Endothelial cell of umbilical vein (primary cell): ENCODE measurements at regions not wholly inside any gene's neighbourhood (a gene's known extent, or its start where the extent isn't known, plus 50 kb on each side); places are given as distances from the start of the nearest gene placed in this dataset.

Experiments
- EZH2 ChIP-seq: IDR thresholded peaks from 2 replicates; pipeline ENCODE4 v1.6.1; 2012; ENCODE audit warnings: borderline replicate concordance, low read depth, mild to moderate bottlenecking, moderate library complexity, low read length, inconsistent platforms; ENCODE audit not compliant: severe bottlenecking
- FOS ChIP-seq: IDR thresholded peaks from 2 replicates; pipeline ENCODE4 v1.6.1; 2011; ENCODE audit warnings: mild to moderate bottlenecking, low read length, moderate library complexity, borderline replicate concordance; ENCODE audit not compliant: insufficient read depth
- MAX ChIP-seq: IDR thresholded peaks from 2 replicates; pipeline ENCODE4 v1.6.1; 2011; ENCODE audit not compliant: insufficient read depth, insufficient read length
- POLR2A ChIP-seq: IDR thresholded peaks from 2 replicates; pipeline ENCODE4 v1.6.1; 2012; ENCODE audit warnings: low read depth, mild to moderate bottlenecking, control low read depth, low read length
- POLR2AphosphoS5 ChIP-seq: IDR thresholded peaks from 2 replicates; pipeline ENCODE4 v1.6.1; 2012; ENCODE audit warnings: low read depth, mild to moderate bottlenecking, control low read depth, low read length, moderate library complexity; ENCODE audit not compliant: insufficient read depth
- TF ChIP-seq, protein P1 (sequence below), 2 donors: IDR thresholded peaks; 1 replicate in 1 of 2; 2 replicates in 1 of 2; pipeline ENCODE4 v1.5.1; 2011; ENCODE audit warnings: low read length in 2 of 2, mild to moderate bottlenecking in 2 of 2, moderate library complexity in 2 of 2, control low read depth in 1 of 2, inconsistent platforms in 1 of 2, low read depth in 1 of 2; ENCODE audit not compliant: insufficient read depth in 1 of 2; ENCODE audit errors: extremely low read depth in 1 of 2

GRCh38 chr2:146193619-146194018 lies 1651.2 kb upstream of the ACVR2A start:
- TF ChIP-seq MAX (no peak), POLR2AphosphoS5 (no peak), FOS (no peak), POLR2A (no peak), EZH2 (no peak)
- TF ChIP-seq, protein P1, sequence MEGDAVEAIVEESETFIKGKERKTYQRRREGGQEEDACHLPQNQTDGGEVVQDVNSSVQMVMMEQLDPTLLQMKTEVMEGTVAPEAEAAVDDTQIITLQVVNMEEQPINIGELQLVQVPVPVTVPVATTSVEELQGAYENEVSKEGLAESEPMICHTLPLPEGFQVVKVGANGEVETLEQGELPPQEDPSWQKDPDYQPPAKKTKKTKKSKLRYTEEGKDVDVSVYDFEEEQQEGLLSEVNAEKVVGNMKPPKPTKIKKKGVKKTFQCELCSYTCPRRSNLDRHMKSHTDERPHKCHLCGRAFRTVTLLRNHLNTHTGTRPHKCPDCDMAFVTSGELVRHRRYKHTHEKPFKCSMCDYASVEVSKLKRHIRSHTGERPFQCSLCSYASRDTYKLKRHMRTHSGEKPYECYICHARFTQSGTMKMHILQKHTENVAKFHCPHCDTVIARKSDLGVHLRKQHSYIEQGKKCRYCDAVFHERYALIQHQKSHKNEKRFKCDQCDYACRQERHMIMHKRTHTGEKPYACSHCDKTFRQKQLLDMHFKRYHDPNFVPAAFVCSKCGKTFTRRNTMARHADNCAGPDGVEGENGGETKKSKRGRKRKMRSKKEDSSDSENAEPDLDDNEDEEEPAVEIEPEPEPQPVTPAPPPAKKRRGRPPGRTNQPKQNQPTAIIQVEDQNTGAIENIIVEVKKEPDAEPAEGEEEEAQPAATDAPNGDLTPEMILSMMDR (IDR thresholded peaks at IDR 0.05; ENCODE audit: extremely low read depth in 1 of 2, insufficient read depth in 1 of 2, low read depth in 1 of 2, low read length in 2 of 2), result no peak
